Aorta (tissue), 5 donors: ENCODE measurements at regions not wholly inside any gene's neighbourhood (a gene's known extent, or its start where the extent isn't known, plus 50 kb on each side); places are given as distances from the start of the nearest gene placed in this dataset.
"Not testable (repeated sequence)": the region's sequence is repeated elsewhere in the genome, so short reads cannot be mapped to it uniquely, and the experiment has no call there.

Experiments used
- ATAC-seq: fragments of 200-7000 bp; cut with Tn5 transposase; one replicate; pipeline ENCODE4 v1.9.1; 2022; ENCODE audit warnings: moderate library complexity; ENCODE audit not compliant: low FRiP score
- DNase-seq, 2 donors: peaks; one replicate each; pipeline ENCODE4 v3.0.0-alpha.2; 2020
- H3K27ac ChIP-seq, 2 donors: one replicate each; pipeline ENCODE4 v1.5.1; 2013; ENCODE audit warnings: low read length in 2 of 2, mild to moderate bottlenecking in 2 of 2, moderate library complexity in 2 of 2, control low read depth in 1 of 2, inconsistent platforms in 1 of 2, low read depth in 1 of 2
- H3K27me3 ChIP-seq, 2 donors: one replicate each; pipeline ENCODE4 v1.6.1; 2013; ENCODE audit warnings: control low read depth in 1 of 2, low read length in 1 of 2, mild to moderate bottlenecking in 1 of 2, moderate library complexity in 1 of 2; ENCODE audit not compliant: insufficient read depth in 2 of 2, control insufficient read depth in 1 of 2
- H3K36me3 ChIP-seq, 2 donors: one replicate each; pipeline ENCODE4 v1.6.1; 2013; ENCODE audit warnings: control low read depth in 1 of 2, low read length in 1 of 2, mild to moderate bottlenecking in 1 of 2; ENCODE audit not compliant: insufficient read depth in 2 of 2, control insufficient read depth in 1 of 2
- H3K4me1 ChIP-seq, 2 donors: one replicate each; pipeline ENCODE4 v1.6.1; 2013; ENCODE audit warnings: low read length in 2 of 2, control low read depth in 1 of 2, mild to moderate bottlenecking in 1 of 2, moderate library complexity in 1 of 2; ENCODE audit not compliant: insufficient read depth in 2 of 2, control insufficient read depth in 1 of 2
- H3K4me3 ChIP-seq, 2 donors: one replicate each; pipeline ENCODE4 v1.5.1; 2013; ENCODE audit warnings: low read length in 2 of 2, control low read depth in 1 of 2, mild to moderate bottlenecking in 1 of 2
- H3K9me3 ChIP-seq: one replicate; pipeline ENCODE4 v1.6.1; 2013; ENCODE audit warnings: mild to moderate bottlenecking, low read length; ENCODE audit not compliant: control insufficient read depth
- WGBS, 2 donors: extraction: QIAGEN DNeasy Blood & Tissue Kit; methylation state at CpG; one replicate each; pipeline ENCODE4 v1.1.7; 2013; 5-methylcytosine and 5-hydroxymethylcytosine counted together
- intact Hi-C, 2 donors: fragments of 100-400 bp; cut with DNase I; formaldehyde crosslinking; loops; one replicate each; pipeline versions ENCODE4 v1.14.2 to v1.15.0; 2022
- donor health status: healthy with polysubstance abuse.
- donor health status: Bipolar disorder and iron deficiency.
- donor health status: DM: no; HTN: no; CAD: no.
- donor health status: DM: no; HTN: no; CAD: no.
- donor health status: DM: yes; HTN: yes; CAD: no.

- H3K36me3 ChIP-seq, H3K4me1 ChIP-seq, H3K27ac ChIP-seq, H3K27me3 ChIP-seq, intact Hi-C loops, ATAC-seq, H3K9me3 ChIP-seq, H3K4me3 ChIP-seq: not testable (repeated sequence)
- 42 to 65% methylated on average over 2 of the region's 2 CpGs for WGBS, 2 donors
- peak in 1 of 2 donors; percentile 10 for DNase-seq
Measured at GRCh38 chr9:40097992-40098391, 742.5 kb downstream of the SPATA31A1 start.

DNA sequence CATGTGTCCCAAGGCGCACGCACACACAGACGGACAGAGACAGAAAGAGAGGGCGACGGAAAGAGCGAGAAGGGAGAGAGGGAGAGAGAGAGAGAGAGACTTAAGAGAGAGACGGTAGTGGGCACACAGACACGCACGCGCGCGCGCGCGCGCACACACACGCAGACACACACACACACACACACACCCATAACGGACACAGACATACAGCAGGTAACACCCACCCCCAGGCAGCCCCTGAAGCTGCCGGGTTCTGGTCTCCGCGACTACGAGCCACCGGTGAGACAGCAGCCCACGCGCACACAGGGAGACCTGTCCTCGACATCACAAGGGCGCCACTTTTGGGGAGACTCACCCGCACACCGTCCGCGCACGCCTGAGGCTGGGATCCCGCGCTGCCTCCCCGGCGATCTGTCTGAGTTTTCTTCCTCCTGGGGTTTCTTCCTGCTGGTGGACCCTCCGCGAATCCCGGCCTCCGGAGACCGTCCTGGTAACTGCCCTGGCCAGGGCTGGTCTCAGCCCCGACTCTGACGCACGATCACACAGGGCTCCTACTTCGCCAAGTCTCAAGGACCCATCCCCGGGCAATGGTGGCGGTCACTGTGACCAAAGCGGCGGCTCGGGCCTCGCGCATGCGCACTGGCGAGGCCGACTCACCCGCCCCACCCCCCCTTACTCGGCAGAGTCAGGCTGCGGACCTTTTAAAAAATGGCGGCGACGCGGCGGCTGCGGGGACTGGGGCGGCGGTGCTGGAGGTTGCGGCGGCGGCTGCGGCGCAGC is 750.7 kb downstream of the SPATA31A1 start:
- H3K9me3 ChIP-seq, H3K4me3 ChIP-seq, H3K4me1 ChIP-seq, H3K27me3 ChIP-seq, H3K27ac ChIP-seq, ATAC-seq, H3K36me3 ChIP-seq, intact Hi-C loops: not testable (repeated sequence)
- WGBS, 2 donors, result 1% methylated on average over 11 of the region's 71 CpGs; no CpG with 5 or more reads in 1 of the 2 donors
- DNase-seq, result peak; percentile 47 to 78

DNA sequence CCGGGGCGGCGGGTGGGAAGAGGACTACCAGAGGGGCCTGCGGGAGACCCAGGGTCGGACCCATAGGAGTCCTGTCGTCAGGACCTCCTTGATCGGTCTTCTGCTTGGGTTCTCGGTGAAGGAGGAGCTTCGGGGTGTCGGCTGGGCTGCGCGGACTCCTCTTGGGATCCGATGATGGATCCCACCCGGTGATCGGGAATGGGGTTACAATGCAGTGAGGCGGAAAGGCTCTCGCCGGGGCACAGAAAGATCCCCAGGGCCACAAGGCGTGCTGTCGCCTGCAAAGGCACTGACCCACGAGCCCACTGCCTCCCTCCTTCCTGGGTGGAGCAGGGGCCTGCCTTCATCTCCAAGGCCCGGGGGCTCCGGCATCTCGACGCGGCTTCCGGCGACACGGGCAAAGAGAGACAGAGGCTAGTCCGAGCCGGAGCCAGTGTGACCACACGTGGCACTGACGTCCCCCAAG is 751.3 kb downstream of the SPATA31A1 start:
- H3K36me3 ChIP-seq, ATAC-seq, DNase-seq, H3K27me3 ChIP-seq, intact Hi-C loops, H3K4me1 ChIP-seq, H3K4me3 ChIP-seq, H3K9me3 ChIP-seq, H3K27ac ChIP-seq: not testable (repeated sequence)
- no CpG with 5 or more reads among the region's 33 CpGs for WGBS, 2 donors

- WGBS, 2 donors, result no CpG with 5 or more reads among the region's 26 CpGs
- ATAC-seq, H3K27me3 ChIP-seq, H3K4me1 ChIP-seq, DNase-seq, H3K9me3 ChIP-seq, H3K36me3 ChIP-seq, H3K27ac ChIP-seq, H3K4me3 ChIP-seq, intact Hi-C loops: not testable (repeated sequence)
Measured at GRCh38 chr9:40107251-40107650, 751.8 kb downstream of the SPATA31A1 start.

GRCh38 chr9:40108465-40108864 is 753.0 kb downstream of the SPATA31A1 start:
- H3K27ac ChIP-seq, intact Hi-C loops, H3K27me3 ChIP-seq, ATAC-seq, H3K9me3 ChIP-seq, DNase-seq, H3K36me3 ChIP-seq, H3K4me3 ChIP-seq, H3K4me1 ChIP-seq: not testable (repeated sequence)
- 8% methylated on average over 6 of the region's 30 CpGs; no CpG with 5 or more reads in 1 of the 2 donors for WGBS, 2 donors

DNA sequence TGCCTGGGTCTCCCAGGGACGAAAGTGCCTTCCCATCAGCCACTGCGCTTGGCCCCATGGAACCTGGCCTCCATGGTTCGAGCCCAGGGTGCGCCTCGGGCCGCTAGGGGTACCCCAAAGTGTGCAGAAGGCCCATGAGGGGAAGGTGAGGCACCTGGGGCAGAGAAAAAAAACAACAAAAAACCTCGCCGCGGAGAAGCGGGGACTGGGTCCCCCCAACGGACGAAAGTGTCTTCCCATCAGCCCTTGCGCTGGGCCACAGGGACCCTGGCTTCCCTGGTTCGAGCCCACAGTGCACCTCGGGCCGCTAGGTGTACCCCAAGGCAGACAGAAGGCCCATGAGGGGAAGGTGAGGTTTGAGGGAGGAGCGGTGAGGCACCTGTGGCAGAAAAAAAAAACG is 755.3 kb downstream of the SPATA31A1 start:
- H3K4me3 ChIP-seq, H3K9me3 ChIP-seq, H3K27ac ChIP-seq, H3K4me1 ChIP-seq, DNase-seq, ATAC-seq, intact Hi-C loops, H3K27me3 ChIP-seq, H3K36me3 ChIP-seq: not testable (repeated sequence)
- no CpG with 5 or more reads among the region's 18 CpGs for WGBS, 2 donors

DNA sequence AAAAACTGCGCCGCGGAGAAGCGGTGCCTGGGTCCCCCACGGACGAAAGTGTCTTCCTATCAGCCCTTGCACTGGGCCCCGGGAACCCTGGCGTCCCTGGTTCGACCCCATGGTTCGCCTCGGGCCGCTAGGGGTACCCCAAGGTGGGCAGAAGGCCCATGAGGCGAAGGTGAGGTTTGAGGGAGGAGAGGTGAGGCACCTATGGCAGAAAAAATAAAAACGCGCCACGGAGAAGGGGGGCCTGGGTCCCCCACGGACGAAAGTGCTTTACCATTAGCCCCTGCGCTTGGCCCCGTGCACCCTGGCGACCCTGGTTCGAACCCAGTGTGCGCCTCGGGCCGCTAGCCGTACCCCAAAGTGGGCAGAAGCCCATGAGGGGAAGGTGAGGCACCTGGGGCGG is 756.1 kb downstream of the SPATA31A1 start:
- intact Hi-C loops, DNase-seq: not testable (repeated sequence)
- 88 to 94% methylated on average over 6 to 9 of the region's 27 CpGs for WGBS, 2 donors

GRCh38 chr9:40130598-40130997 is 775.1 kb downstream of the SPATA31A1 start:
- DNase-seq, H3K4me3 ChIP-seq, H3K9me3 ChIP-seq, H3K27me3 ChIP-seq, H3K27ac ChIP-seq, ATAC-seq, H3K36me3 ChIP-seq, H3K4me1 ChIP-seq, intact Hi-C loops: not testable (repeated sequence)
- 94% methylated on average over 1 of the region's 1 CpG; no CpG with 5 or more reads in 1 of the 2 donors for WGBS, 2 donors

More for the DNA sequence above, 756.1 kb downstream of the SPATA31A1 start:
- not testable (repeated sequence) for H3K27me3 ChIP-seq, H3K4me3 ChIP-seq, H3K9me3 ChIP-seq, ATAC-seq, H3K36me3 ChIP-seq, H3K27ac ChIP-seq, H3K4me1 ChIP-seq

DNA sequence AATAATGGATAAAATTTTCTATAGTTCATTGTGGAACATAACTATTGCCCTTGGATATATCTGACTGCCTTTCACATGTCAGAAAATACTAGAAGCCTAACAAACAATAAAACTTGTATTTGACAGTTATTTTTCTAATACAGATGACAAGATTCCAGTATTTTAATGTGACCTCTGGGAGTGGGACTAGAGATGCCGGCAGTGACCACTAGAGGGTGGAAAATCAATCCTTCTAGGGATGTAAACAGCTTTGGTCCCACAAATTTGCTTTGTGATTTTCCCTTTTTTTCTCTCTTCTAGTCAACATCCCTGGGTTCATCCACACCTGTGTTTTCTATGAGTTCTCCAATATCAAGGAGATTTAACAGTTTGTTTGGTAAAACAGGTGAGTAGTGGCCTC is 813.7 kb downstream of the SPATA31A1 start:
- no CpG with 5 or more reads among the region's 1 CpG for WGBS, 2 donors
- H3K27ac ChIP-seq, H3K9me3 ChIP-seq, H3K4me3 ChIP-seq, intact Hi-C loops, H3K27me3 ChIP-seq, H3K36me3 ChIP-seq, ATAC-seq, DNase-seq, H3K4me1 ChIP-seq: not testable (repeated sequence)
